ENCODE measurements at regions not wholly inside any gene's neighbourhood (a gene's known extent, or its start where the extent isn't known, plus 50 kb on each side); places are given as distances from the start of the nearest gene placed in this dataset.
A peak's percentile ranks its signal among the peaks of the same experiment; 100 is the strongest.

GRCh38 chr12:74689071-74689655, 151.5 kb downstream of the ATXN7L3B start:
- DNase-seq, result no peak
- H3K27ac Mint-ChIP-seq (ENCODE audit: unreplicated experiment), result no peak overlapping the region
- intact Hi-C loops (cut with micrococcal nuclease; ENCODE audit: unreplicated experiment), result loop anchor here (1.0 to 2.0 kb wide), 7 partner anchors 58 to 601 kb away; no protein-coding TSS in a partner anchor
- no peaks in the 10 kb centered on the region for H3K36me3 Mint-ChIP-seq (ENCODE audit: insufficient read depth, unreplicated experiment)
- H3K4me1 Mint-ChIP-seq (ENCODE audit: low read depth, unreplicated experiment), result peaks cover 11% of the 10 kb centered on the region
- TF ChIP-seq, protein P1, sequence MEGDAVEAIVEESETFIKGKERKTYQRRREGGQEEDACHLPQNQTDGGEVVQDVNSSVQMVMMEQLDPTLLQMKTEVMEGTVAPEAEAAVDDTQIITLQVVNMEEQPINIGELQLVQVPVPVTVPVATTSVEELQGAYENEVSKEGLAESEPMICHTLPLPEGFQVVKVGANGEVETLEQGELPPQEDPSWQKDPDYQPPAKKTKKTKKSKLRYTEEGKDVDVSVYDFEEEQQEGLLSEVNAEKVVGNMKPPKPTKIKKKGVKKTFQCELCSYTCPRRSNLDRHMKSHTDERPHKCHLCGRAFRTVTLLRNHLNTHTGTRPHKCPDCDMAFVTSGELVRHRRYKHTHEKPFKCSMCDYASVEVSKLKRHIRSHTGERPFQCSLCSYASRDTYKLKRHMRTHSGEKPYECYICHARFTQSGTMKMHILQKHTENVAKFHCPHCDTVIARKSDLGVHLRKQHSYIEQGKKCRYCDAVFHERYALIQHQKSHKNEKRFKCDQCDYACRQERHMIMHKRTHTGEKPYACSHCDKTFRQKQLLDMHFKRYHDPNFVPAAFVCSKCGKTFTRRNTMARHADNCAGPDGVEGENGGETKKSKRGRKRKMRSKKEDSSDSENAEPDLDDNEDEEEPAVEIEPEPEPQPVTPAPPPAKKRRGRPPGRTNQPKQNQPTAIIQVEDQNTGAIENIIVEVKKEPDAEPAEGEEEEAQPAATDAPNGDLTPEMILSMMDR (IDR thresholded peaks at IDR 0.05; ENCODE audit: unreplicated experiment), result peak; percentile 54
- CTCF ChIA-PET, result interaction anchor here (0.6 to 1.5 kb wide), 3 partner anchors 311 to 443 kb away, joined by 3 read pairs; no protein-coding TSS in a partner anchor
- no peak overlapping the region for H3K4me3 Mint-ChIP-seq (ENCODE audit: low read depth, unreplicated experiment)
- no peaks in the 10 kb centered on the region for H3K27me3 Mint-ChIP-seq (ENCODE audit: unreplicated experiment)
- H3K9me3 Mint-ChIP-seq (ENCODE audit: low read depth, unreplicated experiment), result peaks cover 8% of the 10 kb centered on the region
- BruUV-seq (replicated peaks), result no TSS peak

- intact Hi-C loops (cut with micrococcal nuclease; ENCODE audit: unreplicated experiment), result loop anchor here (1.0 to 2.0 kb wide), 7 partner anchors 57 to 600 kb away; no protein-coding TSS in a partner anchor
- no TSS peak for BruUV-seq (replicated peaks)
- CTCF ChIA-PET, result interaction anchor here (1.5 kb wide), 1 partner anchor 363 kb away, joined by 3 read pairs; no protein-coding TSS in a partner anchor
- H3K4me1 Mint-ChIP-seq (ENCODE audit: low read depth, unreplicated experiment), result peaks cover 11% of the 10 kb centered on the region
- DNase-seq, result no peak
- H3K27me3 Mint-ChIP-seq (ENCODE audit: unreplicated experiment), result no peaks in the 10 kb centered on the region
- no peaks in the 10 kb centered on the region for H3K36me3 Mint-ChIP-seq (ENCODE audit: insufficient read depth, unreplicated experiment)
- H3K4me3 Mint-ChIP-seq (ENCODE audit: low read depth, unreplicated experiment), result no peak overlapping the region
- peaks cover 8% of the 10 kb centered on the region for H3K9me3 Mint-ChIP-seq (ENCODE audit: low read depth, unreplicated experiment)
- TF ChIP-seq, protein P1 (IDR thresholded peaks at IDR 0.05; ENCODE audit: unreplicated experiment), result no peak
- H3K27ac Mint-ChIP-seq (ENCODE audit: unreplicated experiment), result no peak overlapping the region
Observed at GRCh38 chr12:74689929-74690328, 152.3 kb downstream of the ATXN7L3B start.

GRCh38 chr12:74719447-74719846, 181.8 kb downstream of the ATXN7L3B start:
- TF ChIP-seq, protein P1 (IDR thresholded peaks at IDR 0.05; ENCODE audit: unreplicated experiment), result no peak
- Mint-ChIP-seq H3K4me1 (ENCODE audit: low read depth, unreplicated experiment) (peaks cover 24% of the 10 kb centered on the region), H3K27me3 (ENCODE audit: unreplicated experiment) (no peaks in the 10 kb centered on the region), H3K4me3 (ENCODE audit: low read depth, unreplicated experiment) (no peak overlapping the region), H3K9me3 (ENCODE audit: low read depth, unreplicated experiment) (no peaks in the 10 kb centered on the region), H3K36me3 (ENCODE audit: insufficient read depth, unreplicated experiment) (no peaks in the 10 kb centered on the region), H3K27ac (ENCODE audit: unreplicated experiment) (no peak overlapping the region)
- intact Hi-C loops (cut with micrococcal nuclease; ENCODE audit: unreplicated experiment), result no loop called here
- no TSS peak for BruUV-seq (replicated peaks)
- CTCF ChIA-PET, result no interaction called here
- no peak for DNase-seq

DNA sequence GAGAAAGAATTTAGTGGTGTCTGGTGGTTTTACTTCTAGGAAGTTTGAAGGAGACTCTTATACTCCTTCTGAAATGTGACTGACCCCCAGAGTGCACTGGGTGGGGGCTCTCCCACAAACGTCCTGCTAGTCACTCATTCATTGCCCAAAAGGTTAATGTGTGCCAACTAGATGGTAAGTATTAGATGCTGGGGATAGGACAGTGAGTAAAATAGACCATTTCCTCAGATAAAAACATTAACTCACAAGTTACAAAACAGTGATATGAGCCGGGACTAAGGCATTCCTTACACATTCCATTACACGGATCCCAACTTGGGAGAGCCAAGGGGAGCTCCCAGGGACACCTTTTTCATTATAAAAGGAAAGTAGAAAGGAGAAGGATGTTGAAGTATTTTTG, 185.1 kb downstream of the ATXN7L3B start:
- intact Hi-C loops (cut with micrococcal nuclease; ENCODE audit: unreplicated experiment), result no loop called here
- TF ChIP-seq, protein P1 (IDR thresholded peaks at IDR 0.05; ENCODE audit: unreplicated experiment), result no peak
- H3K4me1 Mint-ChIP-seq (ENCODE audit: low read depth, unreplicated experiment), result peaks cover 32% of the 10 kb centered on the region
- H3K9me3 Mint-ChIP-seq (ENCODE audit: low read depth, unreplicated experiment), result no peaks in the 10 kb centered on the region
- CTCF ChIA-PET, result interaction anchor here (2.0 kb wide), 1 partner anchor 9 kb away, joined by 9 read pairs; no protein-coding TSS in a partner anchor
- no TSS peak for BruUV-seq (replicated peaks)
- H3K36me3 Mint-ChIP-seq (ENCODE audit: insufficient read depth, unreplicated experiment), result peaks cover 7% of the 10 kb centered on the region
- peak; percentile 13 for DNase-seq
- no peaks in the 10 kb centered on the region for H3K27me3 Mint-ChIP-seq (ENCODE audit: unreplicated experiment)
- peak overlapping the region; percentile 1 for H3K27ac Mint-ChIP-seq (ENCODE audit: unreplicated experiment)
- H3K4me3 Mint-ChIP-seq (ENCODE audit: low read depth, unreplicated experiment), result no peak overlapping the region

All from Calu3 (cell line).